Neural cell (in vitro differentiated cells): ENCODE measurements at regions not wholly inside any gene's neighbourhood (a gene's known extent, or its start where the extent isn't known, plus 50 kb on each side); places are given as distances from the start of the nearest gene placed in this dataset.
"Not testable (repeated sequence)": the region's sequence is repeated elsewhere in the genome, so short reads cannot be mapped to it uniquely, and the experiment has no call there.

Experiments
- H2AFZ ChIP-seq: fragments of 200-600, 300-800 bp; sonication (generic), shearing (Covaris generic); 2 replicates; pipeline ENCODE4 v1.6.0; 2014; ENCODE audit warnings: low read depth, mild to moderate bottlenecking, antibody characterized with exemption, low read length, moderate library complexity
- H3F3A ChIP-seq: fragments of 200-600 bp; shearing (Covaris generic); 2 replicates; pipeline ENCODE4 v1.6.1; 2016; ENCODE audit warnings: mild to moderate bottlenecking, moderate library complexity, mixed read lengths, antibody characterized with exemption, low read length; ENCODE audit not compliant: insufficient read depth, poor library complexity, severe bottlenecking
- H3K27ac ChIP-seq: fragments of 200-600, 300-800 bp; sonication (generic), shearing (Covaris generic); 2 replicates; pipeline ENCODE4 v1.5.1; 2014; ENCODE audit warnings: mild to moderate bottlenecking, low read length, moderate library complexity
- H3K27me3 ChIP-seq: fragments of 300-800, 200-600 bp; sonication (generic), shearing (Covaris generic); 2 replicates; pipeline ENCODE4 v1.6.0; 2014; ENCODE audit warnings: mild to moderate bottlenecking, low read depth, low read length, moderate library complexity; ENCODE audit not compliant: insufficient read depth
- H3K36me3 ChIP-seq: fragments of 300-800, 200-600 bp; sonication (generic), shearing (Covaris generic); 2 replicates; pipeline ENCODE4 v1.5.1; 2014; ENCODE audit warnings: mild to moderate bottlenecking, antibody characterized with exemption, low read length, moderate library complexity; ENCODE audit not compliant: insufficient read depth
- H3K4me2 ChIP-seq: fragments of 300-800, 200-600 bp; sonication (generic), shearing (Covaris generic); 2 replicates; pipeline ENCODE4 v1.6.0; 2014; ENCODE audit warnings: mild to moderate bottlenecking, low read length
- H3K4me3 ChIP-seq: fragments of 300-800, 200-600 bp; sonication (generic), shearing (Covaris generic); 2 replicates; pipeline ENCODE4 v1.5.1; 2014; ENCODE audit warnings: mild to moderate bottlenecking, low read length, moderate library complexity
- H3K79me2 ChIP-seq: fragments of 200-600 bp; shearing (Covaris generic); replicated peaks from 2 replicates; pipeline ENCODE4 v1.6.0; 2014; ENCODE audit warnings: mild to moderate bottlenecking, low read length, moderate library complexity; ENCODE audit not compliant: insufficient read depth
- H3K9ac ChIP-seq: fragments of 300-800, 200-600 bp; sonication (generic), shearing (Covaris generic); 2 replicates; pipeline ENCODE4 v1.6.1; 2016; ENCODE audit warnings: mild to moderate bottlenecking, low read length, mixed read lengths
- H3K9me2 ChIP-seq: fragments of 200-600 bp; shearing (Covaris generic); 2 replicates; pipeline ENCODE4 v1.6.1; 2016; ENCODE audit warnings: mild to moderate bottlenecking, low read length, mixed read lengths; ENCODE audit not compliant: insufficient read depth
- H3K9me3 ChIP-seq: fragments of 200-600, 300-800 bp; sonication (generic), shearing (Covaris generic); 2 replicates; pipeline ENCODE4 v1.6.1; 2016; ENCODE audit warnings: mild to moderate bottlenecking, mixed run types, low read length, moderate library complexity, mixed read lengths
- H4K20me1 ChIP-seq: fragments of 200-600 bp; shearing (Covaris generic); 2 replicates; pipeline ENCODE4 v1.6.1; 2016; ENCODE audit warnings: mild to moderate bottlenecking, mixed run types; ENCODE audit not compliant: insufficient read depth
- CTCF ChIP-seq: fragments of 450-650 bp; IDR thresholded peaks from 2 replicates; pipeline ENCODE4 v1.5.1; 2014; ENCODE audit warnings: antibody characterized with exemption, mild to moderate bottlenecking, moderate library complexity; ENCODE audit not compliant: poor library complexity, severe bottlenecking
- EP300 ChIP-seq: fragments of 450-650 bp; conservative IDR thresholded peaks from 2 replicates; pipeline ENCODE4 v1.6.1; 2014; ENCODE audit warnings: antibody characterized with exemption, mild to moderate bottlenecking, moderate library complexity; ENCODE audit not compliant: poor library complexity, severe bottlenecking
- EZH2 ChIP-seq: fragments of 200-600, 300-800 bp; shearing (Covaris generic), sonication (generic); IDR thresholded peaks from 2 replicates; pipeline ENCODE4 v1.6.1; 2014; ENCODE audit warnings: antibody characterized with exemption, low read length, borderline replicate concordance, mild to moderate bottlenecking; ENCODE audit not compliant: insufficient read depth, poor library complexity, severe bottlenecking
- MXI1 ChIP-seq: fragments of 450-650 bp; conservative IDR thresholded peaks from 2 replicates; pipeline ENCODE4 v1.6.1; 2014; ENCODE audit warnings: antibody characterized with exemption, mild to moderate bottlenecking; ENCODE audit not compliant: poor library complexity, severe bottlenecking
- POLR2AphosphoS5 ChIP-seq: IDR thresholded peaks from 2 replicates; pipeline ENCODE4 v1.6.1; 2012
- RAD21 ChIP-seq: fragments of 450-650 bp; conservative IDR thresholded peaks from 2 replicates; pipeline ENCODE4 v1.6.1; 2014; ENCODE audit warnings: antibody characterized with exemption, mild to moderate bottlenecking, moderate library complexity
- REST ChIP-seq: IDR thresholded peaks from 2 replicates; pipeline ENCODE4 v1.6.1; 2012; ENCODE audit warnings: borderline replicate concordance
- SMC3 ChIP-seq: fragments of 450-650 bp; conservative IDR thresholded peaks from 2 replicates; pipeline ENCODE4 v1.6.1; 2014; ENCODE audit warnings: antibody characterized with exemption, mild to moderate bottlenecking, moderate library complexity; ENCODE audit not compliant: poor library complexity
- TAF1 ChIP-seq: IDR thresholded peaks from 2 replicates; pipeline ENCODE4 v1.6.1; 2012; ENCODE audit warnings: low read depth

GRCh38 chr2:192390401-192390800 is 195.7 kb upstream of the TMEFF2 start:
- no peaks in the 10 kb centered on the region for H3F3A ChIP-seq

GRCh38 chr2:192384191-192384590 is 189.5 kb upstream of the TMEFF2 start:
- not testable (repeated sequence) for H4K20me1 ChIP-seq, H3F3A ChIP-seq, H2AFZ ChIP-seq, H3K79me2 ChIP-seq, H3K4me2 ChIP-seq, H3K4me3 ChIP-seq, H3K9me2 ChIP-seq, H3K9me3 ChIP-seq, H3K9ac ChIP-seq, H3K27ac ChIP-seq, H3K27me3 ChIP-seq, H3K36me3 ChIP-seq

More at GRCh38 chr2:192390401-192390800, 195.7 kb upstream of the TMEFF2 start:
- TF ChIP-seq REST (no peak), SMC3 (no peak), EZH2 (no peak), RAD21 (no peak), CTCF (no peak), TAF1 (no peak), POLR2AphosphoS5 (no peak), MXI1 (no peak), EP300 (no peak)
- no peaks in the 10 kb centered on the region for H3K36me3 ChIP-seq
- no peak overlapping the region for H3K9ac ChIP-seq
- H3K79me2 ChIP-seq, result no peaks in the 10 kb centered on the region
- H4K20me1 ChIP-seq, result no peaks in the 10 kb centered on the region
- H3K4me2 ChIP-seq, result no peak overlapping the region
- H2AFZ ChIP-seq, result no peak overlapping the region
- no peaks in the 10 kb centered on the region for H3K9me2 ChIP-seq
- H3K27ac ChIP-seq, result no peak overlapping the region
- H3K27me3 ChIP-seq, result no peaks in the 10 kb centered on the region
- H3K9me3 ChIP-seq, result no peaks in the 10 kb centered on the region
- H3K4me3 ChIP-seq, result no peak overlapping the region

- TF ChIP-seq CTCF, result no peak
- no peak for TF ChIP-seq POLR2AphosphoS5
- TF ChIP-seq REST, result no peak
- no peak for TF ChIP-seq EZH2
- TF ChIP-seq SMC3, result no peak
- TF ChIP-seq RAD21, result no peak
- TF ChIP-seq MXI1, result no peak
- TF ChIP-seq TAF1, result no peak
- no peak for TF ChIP-seq EP300
- no peaks in the 10 kb centered on the region for H3K36me3 ChIP-seq
Measured at GRCh38 chr2:192381082-192381481, 186.3 kb upstream of the TMEFF2 start.

More at GRCh38 chr2:192381082-192381481, 186.3 kb upstream of the TMEFF2 start:
- no peak overlapping the region for H3K9ac ChIP-seq
- no peaks in the 10 kb centered on the region for H4K20me1 ChIP-seq
- no peaks in the 10 kb centered on the region for H3K79me2 ChIP-seq
- no peaks in the 10 kb centered on the region for H3F3A ChIP-seq
- no peak overlapping the region for H3K4me3 ChIP-seq
- H3K9me3 ChIP-seq, result no peaks in the 10 kb centered on the region
- H3K9me2 ChIP-seq, result no peaks in the 10 kb centered on the region
- H3K27ac ChIP-seq, result no peak overlapping the region
- H3K4me2 ChIP-seq, result no peak overlapping the region
- no peaks in the 10 kb centered on the region for H3K27me3 ChIP-seq
- no peak overlapping the region for H2AFZ ChIP-seq
